Vagina (tissue), 2 donors: ENCODE measurements at regions not wholly inside any gene's neighbourhood (a gene's known extent, or its start where the extent isn't known, plus 50 kb on each side); places are given as distances from the start of the nearest gene placed in this dataset.

Source experiments
- DNase-seq, 2 donors: peaks; one replicate each; pipeline ENCODE4 v3.0.0-alpha.2; 2017; ENCODE audit errors: extremely low spot score in 2 of 2
- H3K27ac ChIP-seq: fragments of 200-600 bp; sonication (generic); one replicate; pipeline ENCODE4 v1.5.1; 2019
- H3K27me3 ChIP-seq: fragments of 200-600 bp; sonication (generic); one replicate; pipeline ENCODE4 v1.5.1; 2019
- H3K36me3 ChIP-seq, 2 donors: fragments of 200-600 bp; sonication (generic); one replicate each; pipeline ENCODE4 v1.5.1; 2017 to 2019
- H3K4me1 ChIP-seq: fragments of 200-600 bp; sonication (generic); one replicate; pipeline ENCODE4 v1.5.1; 2019
- H3K4me3 ChIP-seq, 2 donors: fragments of 200-600 bp; sonication (generic); 1 replicate in 1 of 2; 2 replicates in 1 of 2; pipeline ENCODE4 v1.5.1; 2016 to 2019
- H3K9me3 ChIP-seq: fragments of 200-600 bp; sonication (generic); one replicate; pipeline ENCODE4 v1.5.1; 2019
- POLR2A ChIP-seq, 2 donors: fragments of 450-650 bp; IDR thresholded peaks; one replicate each; pipeline ENCODE4 v1.6.1; 2017; ENCODE audit warnings: antibody characterized with exemption in 2 of 2, mild to moderate bottlenecking in 2 of 2, moderate library complexity in 2 of 2
- POLR2AphosphoS5 ChIP-seq, 2 donors: sonication (generic); formaldehyde crosslinking; IDR thresholded peaks; one replicate each; pipeline ENCODE4 v1.9.0; 2017; ENCODE audit warnings: antibody characterized with exemption in 2 of 2, mild to moderate bottlenecking in 2 of 2, low read depth in 1 of 2; ENCODE audit not compliant: insufficient read depth in 1 of 2
- intact Hi-C: fragments of 100-400 bp; cut with DNase I; formaldehyde crosslinking; loops from one replicate; pipeline ENCODE4 v1.15.1; 2023
- TF ChIP-seq, protein P1 (sequence below), 3 experiments: fragments of 450-650 bp in 2 of 3; fragments of 200-600 bp in 1 of 3; sonication (generic) in 1 of 3; IDR thresholded peaks; one replicate each; pipeline ENCODE4 v1.5.1; 2017 to 2019; ENCODE audit warnings: antibody characterized with exemption in 3 of 3, mild to moderate bottlenecking in 2 of 3, moderate library complexity in 2 of 3

DNA sequence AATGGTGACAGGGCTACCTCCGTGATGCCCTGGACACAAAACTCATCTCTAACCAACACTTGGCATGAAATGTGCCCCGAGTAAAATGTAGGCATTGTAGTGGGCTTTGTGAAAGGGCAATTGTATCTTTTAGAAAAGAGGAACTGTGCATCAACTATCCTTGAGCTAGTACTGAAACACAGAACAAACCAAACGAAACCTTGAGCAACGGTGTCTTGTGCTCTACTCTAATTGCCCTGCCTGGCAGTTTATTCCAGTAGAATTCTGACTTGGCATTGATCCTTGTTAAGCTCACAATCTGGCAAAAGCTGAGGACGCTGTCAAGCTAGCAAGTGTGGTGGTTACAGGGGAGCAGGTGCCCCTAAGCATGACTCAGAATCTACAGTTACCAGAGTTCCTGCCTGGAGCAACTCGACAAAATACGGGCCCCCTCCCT lies 707.1 kb upstream of the SPRY2 start:
- Histone ChIP-seq H3K36me3 (no peaks in the 10 kb centered on the region), H3K4me1 (no peaks in the 10 kb centered on the region), H3K4me3 (no peak overlapping the region), H3K27me3 (no peaks in the 10 kb centered on the region), H3K9me3 (no peaks in the 10 kb centered on the region), H3K27ac (no peak overlapping the region)
- intact Hi-C loops = no loop called here
- DNase-seq = no peak
- TF ChIP-seq POLR2AphosphoS5 (IDR thresholded peaks at IDR 0.05; ENCODE audit: insufficient read depth in 1 of 2, low read depth in 1 of 2) = no peak
- TF ChIP-seq, protein P1, sequence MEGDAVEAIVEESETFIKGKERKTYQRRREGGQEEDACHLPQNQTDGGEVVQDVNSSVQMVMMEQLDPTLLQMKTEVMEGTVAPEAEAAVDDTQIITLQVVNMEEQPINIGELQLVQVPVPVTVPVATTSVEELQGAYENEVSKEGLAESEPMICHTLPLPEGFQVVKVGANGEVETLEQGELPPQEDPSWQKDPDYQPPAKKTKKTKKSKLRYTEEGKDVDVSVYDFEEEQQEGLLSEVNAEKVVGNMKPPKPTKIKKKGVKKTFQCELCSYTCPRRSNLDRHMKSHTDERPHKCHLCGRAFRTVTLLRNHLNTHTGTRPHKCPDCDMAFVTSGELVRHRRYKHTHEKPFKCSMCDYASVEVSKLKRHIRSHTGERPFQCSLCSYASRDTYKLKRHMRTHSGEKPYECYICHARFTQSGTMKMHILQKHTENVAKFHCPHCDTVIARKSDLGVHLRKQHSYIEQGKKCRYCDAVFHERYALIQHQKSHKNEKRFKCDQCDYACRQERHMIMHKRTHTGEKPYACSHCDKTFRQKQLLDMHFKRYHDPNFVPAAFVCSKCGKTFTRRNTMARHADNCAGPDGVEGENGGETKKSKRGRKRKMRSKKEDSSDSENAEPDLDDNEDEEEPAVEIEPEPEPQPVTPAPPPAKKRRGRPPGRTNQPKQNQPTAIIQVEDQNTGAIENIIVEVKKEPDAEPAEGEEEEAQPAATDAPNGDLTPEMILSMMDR (IDR thresholded peaks at IDR 0.05) = no peak
- TF ChIP-seq POLR2A (IDR thresholded peaks at IDR 0.05) = no peak

DNA sequence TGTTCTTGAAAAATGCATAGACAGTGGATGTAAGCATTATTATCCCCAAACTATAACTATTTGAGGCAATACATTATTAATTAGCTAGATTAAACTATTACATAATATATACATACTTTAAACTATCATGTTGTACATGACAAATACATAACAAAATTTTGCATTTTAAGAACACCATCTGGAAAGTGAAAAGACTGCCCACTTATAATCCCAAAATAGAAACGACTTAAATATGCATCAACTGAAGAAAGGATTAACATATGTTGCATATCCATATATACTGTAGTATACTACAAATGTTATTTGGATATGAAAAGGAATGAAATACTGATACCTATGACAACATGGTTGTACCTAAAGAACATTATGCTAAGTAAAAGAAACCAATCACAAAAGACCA lies 700.8 kb upstream of the SPRY2 start:
- H3K9me3 ChIP-seq = no peaks in the 10 kb centered on the region
- H3K4me1 ChIP-seq = no peaks in the 10 kb centered on the region
- no peaks in the 10 kb centered on the region for H3K36me3 ChIP-seq
- no peak overlapping the region for H3K4me3 ChIP-seq
- intact Hi-C loops = no loop called here
- DNase-seq = no peak
- no peak for TF ChIP-seq POLR2AphosphoS5 (IDR thresholded peaks at IDR 0.05; ENCODE audit: insufficient read depth in 1 of 2, low read depth in 1 of 2)
- no peak for TF ChIP-seq POLR2A (IDR thresholded peaks at IDR 0.05)
- TF ChIP-seq, protein P1 (IDR thresholded peaks at IDR 0.05) = no peak
- H3K27ac ChIP-seq = no peak overlapping the region
- no peaks in the 10 kb centered on the region for H3K27me3 ChIP-seq

DNA sequence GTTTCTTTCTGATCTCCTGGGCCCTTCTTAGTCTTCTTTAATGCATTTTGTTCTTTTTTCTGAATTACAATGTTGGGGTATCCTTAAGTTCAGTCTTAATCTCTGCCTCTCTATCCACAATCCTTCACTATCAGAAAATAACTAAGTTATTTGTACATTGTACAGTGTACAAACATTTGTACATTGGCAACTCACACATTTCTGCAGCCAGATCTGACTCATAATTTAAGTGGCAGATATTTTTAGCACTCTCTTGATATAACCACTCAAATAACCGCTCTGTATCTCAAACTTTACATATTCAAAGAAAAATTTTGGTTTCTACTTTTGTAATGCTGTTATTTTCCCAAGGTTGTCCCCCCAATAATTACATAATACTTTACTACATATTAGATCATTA lies 691.1 kb upstream of the SPRY2 start:
- no peak for TF ChIP-seq POLR2A (IDR thresholded peaks at IDR 0.05)
- TF ChIP-seq, protein P1 (IDR thresholded peaks at IDR 0.05) = no peak
- no peak for TF ChIP-seq POLR2AphosphoS5 (IDR thresholded peaks at IDR 0.05; ENCODE audit: insufficient read depth in 1 of 2, low read depth in 1 of 2)
- Histone ChIP-seq H3K9me3 (no peaks in the 10 kb centered on the region), H3K36me3 (no peaks in the 10 kb centered on the region), H3K4me3 (no peak overlapping the region), H3K4me1 (no peaks in the 10 kb centered on the region), H3K27me3 (no peaks in the 10 kb centered on the region), H3K27ac (no peak overlapping the region)
- no peak for DNase-seq
- intact Hi-C loops = no loop called here

DNA sequence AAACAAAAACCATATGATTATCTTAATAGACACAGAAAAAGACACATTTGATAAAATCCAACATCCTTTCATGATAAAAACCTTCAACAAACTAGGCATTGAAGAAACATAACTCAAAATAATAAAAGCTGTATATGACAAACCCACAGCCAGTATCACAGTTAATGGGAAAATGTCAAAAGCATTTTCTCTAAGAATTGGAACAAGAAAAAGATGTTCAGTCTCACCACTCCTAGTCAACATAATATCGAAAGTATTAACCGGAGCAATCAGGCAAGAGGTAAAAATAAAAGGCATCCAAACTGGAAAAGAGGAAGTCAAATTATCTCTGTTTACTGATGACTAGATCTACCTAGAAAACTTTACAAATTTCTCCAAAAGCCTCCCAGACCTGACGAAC lies 684.2 kb upstream of the SPRY2 start:
- TF ChIP-seq POLR2A (IDR thresholded peaks at IDR 0.05) (no peak), POLR2AphosphoS5 (IDR thresholded peaks at IDR 0.05; ENCODE audit: insufficient read depth in 1 of 2, low read depth in 1 of 2) (no peak)
- TF ChIP-seq, protein P1 (IDR thresholded peaks at IDR 0.05) = no peak

DNA sequence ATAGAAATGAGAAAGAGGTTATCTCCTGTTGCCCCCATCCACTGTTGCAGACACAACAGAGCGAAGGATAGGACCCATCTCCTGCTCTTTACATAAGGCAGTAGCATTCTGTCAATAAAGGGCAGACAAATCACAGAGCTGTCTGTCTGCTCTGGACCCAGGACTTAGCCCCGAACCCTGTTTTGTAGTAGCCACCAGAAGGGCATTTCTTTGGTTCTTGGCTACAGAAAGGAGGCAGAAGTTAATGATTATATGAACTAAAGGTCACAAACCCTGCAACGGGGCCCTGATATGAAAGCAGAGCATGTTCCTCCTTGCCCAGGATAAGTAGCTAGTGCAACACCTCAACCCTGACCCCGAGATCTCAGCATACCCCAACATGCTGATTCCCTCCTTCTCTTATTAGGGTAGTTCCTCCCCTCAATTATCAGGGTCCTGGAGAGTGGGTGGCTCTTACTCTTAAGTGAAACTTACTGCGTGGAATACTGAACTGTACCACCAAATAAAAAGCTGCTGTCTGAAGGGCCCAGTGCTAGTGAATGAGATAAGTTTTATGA lies 680.4 kb upstream of the SPRY2 start:
- TF ChIP-seq, protein P1 (IDR thresholded peaks at IDR 0.05) = no peak
- TF ChIP-seq POLR2AphosphoS5 (IDR thresholded peaks at IDR 0.05; ENCODE audit: insufficient read depth in 1 of 2, low read depth in 1 of 2) (no peak), POLR2A (IDR thresholded peaks at IDR 0.05) (no peak)
- Histone ChIP-seq H3K4me1 (no peaks in the 10 kb centered on the region), H3K27me3 (no peaks in the 10 kb centered on the region), H3K9me3 (peaks cover 11% of the 10 kb centered on the region), H3K4me3 (no peak overlapping the region), H3K27ac (no peak overlapping the region), H3K36me3 (no peaks in the 10 kb centered on the region)
- DNase-seq = no peak
- intact Hi-C loops = no loop called here

More for the DNA sequence above, 684.2 kb upstream of the SPRY2 start:
- Histone ChIP-seq H3K4me3 (no peak overlapping the region), H3K27ac (no peak overlapping the region), H3K36me3 (no peaks in the 10 kb centered on the region), H3K4me1 (no peaks in the 10 kb centered on the region), H3K27me3 (no peaks in the 10 kb centered on the region), H3K9me3 (peaks cover 11% of the 10 kb centered on the region)
- DNase-seq = no peak
- intact Hi-C loops = no loop called here
